ENCODE measurements at regions not wholly inside any gene's neighbourhood (a gene's known extent, or its start where the extent isn't known, plus 50 kb on each side); places are given as distances from the start of the nearest gene placed in this dataset.
"Not testable (repeated sequence)": the region's sequence is repeated elsewhere in the genome, so short reads cannot be mapped to it uniquely, and the experiment has no call there.

- DNase-seq: not testable (repeated sequence)
Measured at GRCh38 chr2:87660164-87660563, 87.7 kb upstream of the PLGLB2 start.

- DNase-seq: not testable (repeated sequence)
Measured at GRCh38 chr2:87662316-87663290, 85.3 kb upstream of the PLGLB2 start.

DNA sequence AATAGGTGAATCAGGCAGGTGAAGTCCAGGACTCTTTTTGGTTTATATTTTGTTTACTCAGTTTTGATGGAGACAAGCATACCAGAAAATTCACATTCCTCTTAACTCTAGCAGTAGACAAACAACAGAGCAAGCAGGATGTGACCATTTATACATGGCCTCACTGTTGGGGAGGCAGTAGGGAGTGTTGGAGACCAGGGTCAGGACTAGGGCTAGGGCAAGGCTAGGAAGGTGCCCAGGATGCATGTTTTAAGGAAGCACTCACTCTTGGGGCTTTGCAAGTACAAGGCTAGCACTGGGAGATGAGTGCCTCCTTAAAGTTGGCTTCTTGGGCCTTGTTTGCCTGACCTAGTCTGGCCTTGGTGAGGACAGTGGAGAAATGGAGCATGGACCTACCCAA, 84.5 kb upstream of the PLGLB2 start:
- DNase-seq: not testable (repeated sequence)

DNA sequence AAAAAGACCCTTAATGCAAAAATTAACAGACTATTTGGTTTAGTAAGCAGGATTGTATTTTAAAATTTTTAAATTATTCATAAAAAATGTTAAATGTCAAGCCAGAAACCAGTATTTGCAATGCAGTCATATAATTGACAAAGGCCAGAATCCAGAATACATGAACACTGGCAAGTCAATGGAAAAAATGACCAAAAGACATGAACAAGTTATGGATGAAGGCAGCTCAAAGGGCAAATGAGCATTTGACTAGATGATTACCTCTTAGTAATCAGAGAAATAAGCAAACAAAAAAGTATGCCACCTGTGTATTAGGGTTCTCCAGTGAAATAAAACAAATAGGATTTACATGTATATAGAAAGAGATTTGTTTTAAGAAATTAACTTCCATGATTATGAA, 80.9 kb upstream of the PLGLB2 start:
- not testable (repeated sequence) for DNase-seq

- DNase-seq: not testable (repeated sequence)
Measured at GRCh38 chr2:87668361-87668760, 79.5 kb upstream of the PLGLB2 start.

DNA sequence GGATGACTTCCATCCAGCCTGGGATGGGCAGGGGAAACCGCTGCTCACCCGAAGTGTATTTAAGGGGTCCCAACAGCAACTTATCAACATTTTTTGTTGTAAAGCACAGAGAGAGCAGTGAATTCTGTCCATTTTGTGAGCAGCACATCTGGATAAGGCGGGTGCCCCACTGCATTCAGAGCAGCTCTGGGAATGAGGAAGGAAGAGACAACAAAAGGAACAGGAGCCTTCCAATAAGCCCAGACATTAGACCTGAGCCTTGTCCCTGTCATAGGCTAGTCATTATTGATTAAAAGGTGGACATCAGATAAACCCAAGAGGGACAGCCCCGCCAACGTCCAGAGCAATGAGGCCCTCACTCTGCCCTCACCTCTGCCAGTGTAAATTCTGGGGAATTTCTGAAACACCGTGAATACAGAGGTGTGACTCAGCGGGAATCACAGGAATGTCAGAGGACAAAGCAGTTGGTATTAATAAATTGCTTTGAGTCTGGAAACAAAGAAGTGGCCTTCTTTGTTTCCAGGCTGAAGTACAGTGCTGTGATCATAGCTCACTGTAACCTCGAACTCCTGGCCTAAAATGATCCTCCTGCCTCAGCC, 78.2 kb upstream of the PLGLB2 start:
- DNase-seq: not testable (repeated sequence)

GRCh38 chr2:87672404-87672803, 75.5 kb upstream of the PLGLB2 start:
- not testable (repeated sequence) for DNase-seq

GRCh38 chr2:87674729-87675128, 73.2 kb upstream of the PLGLB2 start:
- not testable (repeated sequence) for DNase-seq

- not testable (repeated sequence) for DNase-seq
Measured at GRCh38 chr2:87675487-87675886, 72.4 kb upstream of the PLGLB2 start.

DNA sequence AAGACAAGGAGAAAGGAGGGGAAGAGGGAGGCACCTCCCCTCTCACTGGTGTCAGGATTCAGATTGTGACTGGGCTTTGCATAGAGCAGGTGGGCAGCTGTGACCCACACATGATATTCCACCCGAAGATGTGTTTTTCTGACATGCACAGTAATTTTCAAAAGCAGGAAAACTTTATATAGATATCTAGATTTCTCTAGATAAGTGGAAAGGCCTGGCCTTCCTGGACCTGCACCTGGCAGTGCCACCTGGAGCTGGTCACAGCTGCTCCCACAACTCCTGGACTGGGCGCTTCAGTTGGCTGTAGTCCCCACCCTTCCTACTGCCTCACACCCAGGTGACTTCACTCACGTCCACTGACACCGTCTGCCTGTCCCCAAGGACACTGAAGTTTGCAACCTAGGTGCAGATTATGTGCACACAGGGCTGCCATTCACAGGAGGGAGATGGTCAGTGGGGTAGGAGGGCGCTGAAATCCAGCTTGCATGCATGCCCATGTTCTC, 70.4 kb upstream of the PLGLB2 start:
- DNase-seq: not testable (repeated sequence)

DNA sequence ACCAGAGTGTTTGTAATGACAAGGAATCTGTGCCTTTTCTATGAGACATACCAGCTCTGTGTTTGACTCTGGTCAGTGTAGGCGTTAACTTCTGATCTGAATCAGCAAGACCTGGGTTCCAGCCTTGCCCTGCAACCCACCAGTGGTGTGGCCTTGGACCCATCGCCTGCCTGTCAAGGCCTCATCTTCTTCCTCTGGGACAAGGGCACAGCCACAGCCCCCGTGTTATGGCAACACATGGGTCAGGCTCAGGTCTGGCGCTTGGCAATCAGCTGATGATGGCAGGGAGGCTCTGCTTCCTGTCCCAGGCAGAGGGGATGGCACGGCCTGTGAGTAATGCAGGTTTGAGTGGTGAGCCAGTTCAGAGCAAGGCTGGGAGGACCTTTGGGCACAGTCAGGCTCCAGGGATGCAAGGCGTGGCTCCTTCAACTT, 69.1 kb upstream of the PLGLB2 start:
- DNase-seq: not testable (repeated sequence)

DNA sequence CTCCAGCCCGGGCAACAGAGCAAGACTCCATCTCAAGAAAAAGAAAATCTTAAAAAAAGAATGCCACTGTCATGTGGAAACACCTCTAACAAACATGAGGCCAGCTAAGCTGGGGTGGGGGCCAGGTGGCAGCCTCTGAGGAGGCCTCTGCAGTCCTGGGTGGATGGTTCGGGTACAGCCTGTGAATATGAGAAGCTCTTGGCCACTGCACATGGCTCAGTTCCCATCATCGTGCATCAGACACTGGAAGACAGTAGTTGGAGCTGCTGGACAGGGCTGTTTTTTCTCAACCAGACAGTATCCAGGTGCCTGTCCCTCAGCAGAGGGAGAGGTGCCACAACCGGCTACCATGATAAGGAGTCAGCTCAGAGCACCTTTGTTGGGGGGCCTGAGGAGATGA, 67.9 kb upstream of the PLGLB2 start:
- DNase-seq: not testable (repeated sequence)

DNA sequence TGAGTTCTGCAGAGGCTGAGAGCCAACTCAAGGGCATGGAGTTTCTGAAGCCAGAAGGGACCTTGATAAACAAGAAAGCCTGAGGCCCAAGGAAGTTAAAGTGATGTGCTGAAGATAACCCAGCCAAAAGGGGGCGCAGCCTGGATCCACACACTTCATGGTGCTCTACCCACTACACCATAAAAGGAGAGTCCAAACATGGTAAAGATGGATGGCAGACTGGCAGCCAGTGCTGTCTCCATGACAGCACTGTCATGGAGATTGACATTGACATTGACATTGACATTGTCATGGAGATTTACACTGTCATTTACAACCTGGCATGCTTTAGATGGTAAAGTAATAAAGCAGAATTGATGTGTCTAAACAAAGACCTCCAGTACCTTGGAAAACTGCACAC, 67.2 kb upstream of the PLGLB2 start:
- not testable (repeated sequence) for DNase-seq

DNA sequence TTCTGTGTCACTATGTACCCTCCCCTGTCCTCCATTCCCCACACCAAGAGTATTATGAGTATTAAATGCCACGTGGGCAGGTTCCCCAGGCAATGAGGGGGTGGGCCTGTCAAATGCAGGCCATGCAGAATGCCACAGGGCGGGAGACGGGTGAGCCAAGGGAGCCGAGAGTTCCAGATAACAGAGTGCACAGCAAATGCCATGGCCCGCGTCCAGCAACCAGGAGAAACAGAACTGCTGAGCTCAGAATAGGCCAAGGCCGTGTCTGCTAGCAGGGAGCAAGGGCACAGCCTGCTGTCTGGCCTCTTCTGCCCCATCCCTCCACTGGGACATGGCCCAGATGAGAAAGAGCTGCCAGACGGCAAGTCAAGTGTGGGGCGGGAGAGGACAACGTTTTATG, 64.4 kb upstream of the PLGLB2 start:
- not testable (repeated sequence) for DNase-seq

- not testable (repeated sequence) for DNase-seq
Measured at GRCh38 chr2:87683961-87684360, 63.9 kb upstream of the PLGLB2 start.

DNA sequence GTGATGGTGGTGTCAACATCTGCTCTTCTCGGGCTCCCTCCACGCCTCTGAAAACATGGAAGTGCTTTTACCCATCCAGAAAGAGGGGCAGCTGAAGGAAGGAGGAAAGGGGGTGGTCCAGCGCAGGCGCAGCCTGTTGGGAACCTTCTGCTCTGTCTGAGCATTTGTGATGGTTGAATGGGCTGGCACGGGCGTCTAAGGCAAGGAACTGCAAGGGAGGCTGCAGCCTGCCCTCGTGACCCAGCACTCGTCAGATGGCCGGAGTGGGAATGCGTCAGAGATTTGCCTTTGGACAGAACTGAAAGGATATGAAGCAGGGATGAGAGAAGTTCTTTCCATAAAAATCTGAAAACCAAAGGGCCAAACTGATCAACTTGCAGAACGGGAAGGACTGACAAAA, 62.3 kb upstream of the PLGLB2 start:
- not testable (repeated sequence) for DNase-seq

- not testable (repeated sequence) for DNase-seq
Measured at GRCh38 chr2:87686873-87687549, 60.9 kb upstream of the PLGLB2 start.

- not testable (repeated sequence) for DNase-seq
Measured at GRCh38 chr2:87687550-87688270, 60.2 kb upstream of the PLGLB2 start.

GRCh38 chr2:87691899-87692592, 55.8 kb upstream of the PLGLB2 start:
- not testable (repeated sequence) for DNase-seq

DNA sequence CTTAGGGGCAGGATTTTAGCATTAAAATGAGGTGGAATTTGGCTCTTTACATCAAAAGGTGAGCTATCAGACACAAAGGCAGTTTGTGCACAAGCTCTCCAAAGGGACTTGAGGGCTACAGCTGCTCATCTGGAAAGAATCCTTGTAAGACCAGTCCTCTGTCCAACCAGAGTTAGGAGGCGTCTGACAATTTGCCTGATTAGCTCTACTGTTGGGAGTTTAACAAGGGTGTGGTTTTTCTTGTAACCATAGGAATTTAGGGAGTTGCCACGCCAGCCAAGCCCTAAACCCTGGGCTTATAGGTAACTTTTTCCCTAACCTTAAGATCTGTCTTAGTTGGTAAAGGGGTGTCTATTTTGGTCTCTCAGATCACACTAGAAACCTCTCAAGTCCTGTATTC, 55.0 kb upstream of the PLGLB2 start:
- DNase-seq: not testable (repeated sequence)

DNA sequence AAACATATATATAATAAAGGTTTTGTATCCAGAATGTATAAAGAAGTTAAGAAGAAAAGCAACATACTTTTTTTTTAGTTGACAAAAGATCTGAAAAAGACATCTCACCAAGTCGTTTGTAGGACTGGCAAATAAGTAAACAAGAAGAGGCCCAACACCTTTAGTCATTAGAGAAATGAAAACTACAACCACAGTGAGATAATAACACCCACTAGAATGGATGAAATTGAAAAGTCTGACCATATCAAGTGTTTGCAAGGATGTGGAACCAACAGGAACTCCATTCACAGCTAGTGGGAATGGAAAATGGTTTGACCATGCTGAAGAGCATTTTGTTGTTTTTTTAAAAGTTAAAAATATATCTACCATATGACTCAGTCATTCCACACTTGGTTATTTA, 54.0 kb upstream of the PLGLB2 start:
- not testable (repeated sequence) for DNase-seq
